Fibroblast of lung (primary cell): ENCODE measurements at regions not wholly inside any gene's neighbourhood (a gene's known extent, or its start where the extent isn't known, plus 50 kb on each side); places are given as distances from the start of the nearest gene placed in this dataset.

ENCODE experiments used
- DNase-seq, 2 donors: peaks; one replicate each; pipeline versions ENCODE4 v3.0.0 to v3.0.0-alpha.2; 2010; ENCODE audit warnings: low read depth in 2 of 2
- H2AFZ ChIP-seq: 2 replicates; pipeline ENCODE4 v1.5.1; 2012; ENCODE audit warnings: low read length, control low read depth, inconsistent platforms
- H3K27ac ChIP-seq: 2 replicates; pipeline ENCODE4 v1.5.1; 2011; ENCODE audit warnings: low read length, control low read depth; ENCODE audit not compliant: insufficient read depth
- H3K27me3 ChIP-seq: 2 replicates; pipeline ENCODE4 v1.5.1; 2011; ENCODE audit warnings: mild to moderate bottlenecking, low read length; ENCODE audit not compliant: control insufficient read depth, insufficient read depth
- H3K36me3 ChIP-seq: 2 replicates; pipeline ENCODE4 v1.5.1; 2011; ENCODE audit warnings: low read length; ENCODE audit not compliant: control insufficient read depth, insufficient read depth
- H3K4me1 ChIP-seq: 2 replicates; pipeline ENCODE4 v1.5.1; 2011; ENCODE audit warnings: low read length; ENCODE audit not compliant: control insufficient read depth, insufficient read depth; ENCODE audit errors: extremely low read depth
- H3K4me2 ChIP-seq: 2 replicates; pipeline ENCODE4 v1.5.1; 2011; ENCODE audit warnings: low read length, control low read depth; ENCODE audit not compliant: insufficient read depth; ENCODE audit errors: extremely low read depth
- H3K4me3 ChIP-seq, 4 experiments: fragments of 200-600 bp in 1 of 4; sonication (generic) in 1 of 4; replicated peaks in 1 of 4; 2 replicates each; pipeline ENCODE4 v1.5.1; 2011 to 2016; ENCODE audit warnings: low read length in 4 of 4, low read depth in 3 of 4, mild to moderate bottlenecking in 3 of 4, control low read depth in 2 of 4, inconsistent platforms in 1 of 4, mixed read lengths in 1 of 4; ENCODE audit not compliant: insufficient read depth in 1 of 4; ENCODE audit errors: control extremely low read depth in 1 of 4
- H3K79me2 ChIP-seq: 2 replicates; pipeline ENCODE4 v1.5.1; 2012; ENCODE audit warnings: mild to moderate bottlenecking, low read length, inconsistent platforms; ENCODE audit not compliant: control insufficient read depth, insufficient read depth
- H3K9ac ChIP-seq: 2 replicates; pipeline ENCODE4 v1.5.1; 2011; ENCODE audit warnings: mild to moderate bottlenecking, low read length, control low read depth; ENCODE audit not compliant: insufficient read depth
- H3K9me3 ChIP-seq: 2 replicates; pipeline ENCODE4 v1.5.1; 2012; ENCODE audit warnings: low read depth, low read length; ENCODE audit not compliant: control insufficient read depth, insufficient read depth
- H4K20me1 ChIP-seq: 2 replicates; pipeline ENCODE4 v1.5.1; 2011; ENCODE audit warnings: low read length; ENCODE audit not compliant: control insufficient read depth, insufficient read depth; ENCODE audit errors: extremely low read depth
- EZH2 ChIP-seq: IDR thresholded peaks from 2 replicates; pipeline ENCODE4 v1.5.1; 2012; ENCODE audit warnings: low read length, control low read depth, mild to moderate bottlenecking; ENCODE audit errors: missing control alignments
- TF ChIP-seq, protein P1 (sequence below), 2 donors: IDR thresholded peaks in 1 of 2; conservative IDR thresholded peaks in 1 of 2; 1 replicate in 1 of 2; 2 replicates in 1 of 2; pipeline ENCODE4 v1.5.1; 2011 to 2012; ENCODE audit warnings: low read length in 2 of 2, control low read depth in 1 of 2, inconsistent platforms in 1 of 2, low read depth in 1 of 2, mild to moderate bottlenecking in 1 of 2

GRCh38 chr9:31275419-31275818, 1109.0 kb upstream of the ACO1 start:
- Histone ChIP-seq H3K79me2 (no peaks in the 10 kb centered on the region), H3K4me2 (no peak overlapping the region), H3K27me3 (no peaks in the 10 kb centered on the region), H3K9ac (no peak overlapping the region), H2AFZ (no peak overlapping the region), H3K27ac (no peak overlapping the region), H3K36me3 (no peaks in the 10 kb centered on the region), H3K9me3 (no peaks in the 10 kb centered on the region), H3K4me3 (no peak overlapping the region), H3K4me1 (no peaks in the 10 kb centered on the region), H4K20me1 (no peaks in the 10 kb centered on the region)
- no peak for DNase-seq
- TF ChIP-seq, protein P1, sequence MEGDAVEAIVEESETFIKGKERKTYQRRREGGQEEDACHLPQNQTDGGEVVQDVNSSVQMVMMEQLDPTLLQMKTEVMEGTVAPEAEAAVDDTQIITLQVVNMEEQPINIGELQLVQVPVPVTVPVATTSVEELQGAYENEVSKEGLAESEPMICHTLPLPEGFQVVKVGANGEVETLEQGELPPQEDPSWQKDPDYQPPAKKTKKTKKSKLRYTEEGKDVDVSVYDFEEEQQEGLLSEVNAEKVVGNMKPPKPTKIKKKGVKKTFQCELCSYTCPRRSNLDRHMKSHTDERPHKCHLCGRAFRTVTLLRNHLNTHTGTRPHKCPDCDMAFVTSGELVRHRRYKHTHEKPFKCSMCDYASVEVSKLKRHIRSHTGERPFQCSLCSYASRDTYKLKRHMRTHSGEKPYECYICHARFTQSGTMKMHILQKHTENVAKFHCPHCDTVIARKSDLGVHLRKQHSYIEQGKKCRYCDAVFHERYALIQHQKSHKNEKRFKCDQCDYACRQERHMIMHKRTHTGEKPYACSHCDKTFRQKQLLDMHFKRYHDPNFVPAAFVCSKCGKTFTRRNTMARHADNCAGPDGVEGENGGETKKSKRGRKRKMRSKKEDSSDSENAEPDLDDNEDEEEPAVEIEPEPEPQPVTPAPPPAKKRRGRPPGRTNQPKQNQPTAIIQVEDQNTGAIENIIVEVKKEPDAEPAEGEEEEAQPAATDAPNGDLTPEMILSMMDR (conservative IDR thresholded peaks at IDR 0.05 in 1 of 2, IDR thresholded peaks at IDR 0.05 in 1 of 2; ENCODE audit: low read depth in 1 of 2, low read length in 2 of 2): no peak
- no peak for TF ChIP-seq EZH2

DNA sequence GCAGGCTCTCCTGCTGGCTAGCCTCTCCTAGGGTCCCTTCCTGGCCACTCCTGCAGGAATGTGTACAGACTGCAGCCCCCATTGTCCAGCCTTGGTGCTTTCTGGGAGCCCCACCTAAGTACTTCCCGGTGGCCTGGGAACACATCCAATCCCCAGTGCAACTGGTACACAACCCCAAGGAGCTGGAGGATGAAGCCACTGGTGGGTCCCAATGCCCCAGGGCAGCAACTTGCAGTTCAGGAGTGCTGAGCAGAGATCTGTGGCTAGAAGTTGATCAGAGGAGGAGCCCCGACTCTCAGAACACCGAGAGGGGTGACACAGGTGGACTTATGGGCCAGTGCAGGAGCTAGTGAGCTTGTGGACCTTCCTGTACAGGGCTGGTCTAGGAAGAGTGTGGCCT, 1093.7 kb upstream of the ACO1 start:
- Histone ChIP-seq H4K20me1 (no peaks in the 10 kb centered on the region), H3K4me1 (no peaks in the 10 kb centered on the region), H3K9me3 (no peaks in the 10 kb centered on the region), H3K9ac (no peak overlapping the region), H2AFZ (no peak overlapping the region), H3K36me3 (no peaks in the 10 kb centered on the region), H3K79me2 (no peaks in the 10 kb centered on the region), H3K4me2 (no peak overlapping the region), H3K4me3 (no peak overlapping the region), H3K27ac (no peak overlapping the region), H3K27me3 (no peaks in the 10 kb centered on the region)
- TF ChIP-seq, protein P1 (conservative IDR thresholded peaks at IDR 0.05 in 1 of 2, IDR thresholded peaks at IDR 0.05 in 1 of 2; ENCODE audit: low read depth in 1 of 2, low read length in 2 of 2): no peak
- no peak for TF ChIP-seq EZH2
- DNase-seq: no peak

GRCh38 chr9:31302620-31303418, 1081.6 kb upstream of the ACO1 start:
- Histone ChIP-seq H3K4me3 (no peak overlapping the region), H3K79me2 (no peaks in the 10 kb centered on the region), H3K27me3 (no peaks in the 10 kb centered on the region), H2AFZ (no peak overlapping the region), H3K4me1 (no peaks in the 10 kb centered on the region), H3K9me3 (no peaks in the 10 kb centered on the region), H3K9ac (no peak overlapping the region), H4K20me1 (no peaks in the 10 kb centered on the region), H3K27ac (no peak overlapping the region), H3K4me2 (no peak overlapping the region), H3K36me3 (no peaks in the 10 kb centered on the region)
- TF ChIP-seq, protein P1 (conservative IDR thresholded peaks at IDR 0.05 in 1 of 2, IDR thresholded peaks at IDR 0.05 in 1 of 2; ENCODE audit: low read depth in 1 of 2, low read length in 2 of 2): no peak
- TF ChIP-seq EZH2: no peak
- no peak for DNase-seq
